NCI-H774 (cell line): ENCODE measurements at regions not wholly inside any gene's neighbourhood (a gene's known extent, or its start where the extent isn't known, plus 50 kb on each side); places are given as distances from the start of the nearest gene placed in this dataset.

Experiments used
- DNase-seq: peaks from one replicate; lab custom pipeline; 2025; lab: John Stamatoyannopoulos, UW

GRCh38 chr3:144295613-144296012 lies 324.0 kb downstream of the DIPK2A start:
- no peak for DNase-seq

GRCh38 chr3:144296808-144297207 lies 325.2 kb downstream of the DIPK2A start:
- no peak for DNase-seq

GRCh38 chr3:144301863-144302262 lies 330.2 kb downstream of the DIPK2A start:
- DNase-seq = no peak

DNA sequence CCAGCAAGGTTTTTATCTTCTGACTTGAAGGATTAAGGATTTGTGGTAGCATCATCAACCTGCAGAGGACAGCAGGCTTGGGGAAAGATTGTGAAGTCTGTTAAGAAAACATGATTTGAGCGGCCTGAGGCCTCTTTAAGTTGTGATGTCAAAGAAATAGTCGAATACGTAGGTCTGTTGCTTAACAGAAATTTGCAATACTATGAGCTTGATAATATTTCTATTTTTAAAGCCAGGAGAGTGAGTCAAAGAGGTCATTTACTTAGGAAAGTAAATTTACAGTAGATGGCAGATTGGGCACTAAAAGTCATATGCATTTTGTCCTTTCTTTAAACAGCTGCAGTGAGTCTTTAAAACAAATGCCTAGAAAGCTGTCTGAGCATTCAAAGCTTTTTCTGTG lies 336.3 kb downstream of the DIPK2A start:
- no peak for DNase-seq

GRCh38 chr3:144308396-144308795 lies 336.8 kb downstream of the DIPK2A start:
- DNase-seq = no peak

DNA sequence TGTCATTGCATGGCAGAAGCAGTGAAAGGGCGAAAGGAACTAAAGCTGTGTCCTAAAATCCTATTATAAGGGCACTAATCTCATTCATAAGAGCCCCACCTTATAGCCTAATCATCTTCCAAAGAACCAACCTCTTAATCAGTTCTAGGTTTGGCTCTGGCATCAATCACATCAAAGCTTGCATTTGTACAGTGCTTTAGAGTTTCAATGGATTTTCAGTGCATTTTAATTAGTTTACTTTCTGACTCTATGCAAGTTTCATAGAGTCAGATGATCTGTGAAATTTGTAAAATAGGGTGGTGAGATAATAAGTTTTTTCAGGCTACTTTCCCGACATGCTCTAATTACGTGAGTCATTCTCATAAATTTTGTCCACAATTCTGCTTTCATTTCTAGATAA lies 341.1 kb downstream of the DIPK2A start:
- DNase-seq = no peak

DNA sequence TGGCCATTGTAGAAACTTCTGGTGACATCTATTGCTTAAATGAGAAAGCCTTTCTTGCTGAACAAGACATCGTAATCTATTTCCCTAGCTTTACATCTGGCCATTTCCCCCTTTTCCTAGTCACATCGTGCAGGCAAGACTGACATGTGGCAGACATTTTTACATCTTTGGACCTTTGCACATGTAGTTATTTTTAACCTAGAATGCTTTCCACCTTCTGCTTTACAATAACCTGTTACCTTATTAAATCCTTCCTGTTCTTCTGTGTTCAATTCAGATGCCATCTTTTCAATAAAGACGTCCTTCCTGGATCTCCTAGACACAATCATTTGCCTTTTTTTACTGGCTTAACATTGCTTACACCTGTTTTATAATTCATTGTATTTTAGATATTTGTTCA lies 343.3 kb downstream of the DIPK2A start:
- DNase-seq = no peak

GRCh38 chr3:144317961-144318360 lies 346.3 kb downstream of the DIPK2A start:
- no peak for DNase-seq

DNA sequence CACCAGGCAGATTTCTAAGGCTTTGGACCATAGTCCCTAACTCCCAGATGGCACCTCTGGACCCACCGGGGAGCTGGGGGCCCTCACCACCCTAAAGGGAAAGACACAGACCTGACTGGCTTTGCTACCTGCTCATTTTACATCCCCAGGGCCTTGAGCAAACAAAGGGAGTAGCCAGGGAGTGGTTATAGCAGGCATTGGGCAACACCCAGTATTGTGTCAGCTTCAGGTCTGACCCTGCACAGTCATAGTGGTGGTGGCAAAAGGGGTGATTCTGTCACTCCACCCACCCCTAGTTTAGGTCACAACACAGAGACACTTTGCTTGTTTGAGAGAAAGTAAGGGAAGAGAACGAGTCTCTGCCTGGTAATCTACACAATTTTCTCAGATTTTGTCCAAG lies 352.5 kb downstream of the DIPK2A start:
- DNase-seq = no peak

GRCh38 chr3:144332868-144333267 lies 361.2 kb downstream of the DIPK2A start:
- no peak for DNase-seq

GRCh38 chr3:144341471-144341870 lies 369.8 kb downstream of the DIPK2A start:
- no peak for DNase-seq

DNA sequence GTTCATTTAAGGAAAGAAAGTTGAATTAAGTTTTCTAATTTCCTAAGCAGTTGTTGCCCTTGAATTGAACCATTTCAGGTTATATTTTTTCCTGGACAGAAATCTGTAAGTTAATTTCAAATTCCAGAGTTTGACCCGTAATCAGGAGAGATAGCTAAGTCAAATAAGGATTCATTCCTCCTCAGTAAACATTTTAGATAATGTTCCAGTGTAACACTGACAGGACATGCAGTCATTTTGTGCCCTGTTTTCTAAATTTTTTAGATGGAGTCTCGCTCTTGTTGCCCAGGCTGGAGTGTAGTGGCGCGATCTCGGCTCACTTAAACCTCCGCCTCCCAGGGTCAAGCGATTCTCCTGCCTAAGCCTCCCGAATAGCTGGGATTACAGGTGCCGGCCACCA lies 371.7 kb downstream of the DIPK2A start:
- no peak for DNase-seq

GRCh38 chr3:144343777-144344176 lies 372.2 kb downstream of the DIPK2A start:
- no peak for DNase-seq

DNA sequence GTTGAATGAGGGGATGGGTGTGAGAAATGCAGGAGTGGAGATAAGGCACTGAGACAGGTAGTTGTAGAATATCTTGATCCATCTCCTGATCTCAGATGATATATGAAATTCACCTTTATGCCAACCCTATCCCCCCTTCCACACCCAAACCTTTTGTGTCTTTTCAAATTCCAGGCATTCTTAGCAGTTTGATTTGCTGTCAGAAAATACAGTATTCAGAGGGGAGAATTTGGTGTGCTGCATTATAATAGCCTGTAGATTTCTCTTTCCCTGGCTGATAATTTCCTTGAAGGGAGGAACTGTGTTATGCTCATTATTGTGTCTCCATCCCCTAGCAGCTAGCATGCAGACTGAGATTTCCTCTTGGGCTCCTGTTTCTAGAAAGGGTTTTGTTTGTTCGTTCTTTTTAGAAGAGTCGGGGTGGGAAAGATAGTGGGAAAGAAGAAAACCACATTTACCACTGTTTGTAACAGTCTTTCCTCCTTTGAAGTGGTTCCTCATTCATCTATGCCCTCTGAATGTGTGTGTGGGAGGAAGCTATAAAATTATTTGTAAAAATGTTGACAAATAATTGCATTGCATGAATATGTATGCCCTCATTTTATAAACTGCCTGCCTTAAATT lies 373.4 kb downstream of the DIPK2A start:
- no peak for DNase-seq

DNA sequence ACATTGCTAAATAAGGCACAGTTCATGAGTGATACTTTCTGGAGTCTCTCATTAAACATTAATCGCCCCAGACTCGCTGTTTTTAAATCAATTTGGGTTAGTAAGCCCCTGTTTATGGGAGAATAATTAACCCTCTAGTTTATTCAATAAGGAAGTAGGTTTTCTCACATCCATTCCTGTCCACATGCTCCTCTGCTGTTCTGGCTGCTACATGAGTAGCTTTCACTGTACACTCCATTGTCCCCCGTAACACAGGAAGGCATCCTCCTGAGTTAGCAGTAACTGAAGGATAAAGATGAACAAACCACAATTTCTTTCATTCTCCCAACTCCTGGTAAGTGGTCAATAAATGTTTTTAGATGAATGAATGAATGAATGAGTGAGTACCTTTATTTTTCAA lies 378.5 kb downstream of the DIPK2A start:
- DNase-seq = no peak

DNA sequence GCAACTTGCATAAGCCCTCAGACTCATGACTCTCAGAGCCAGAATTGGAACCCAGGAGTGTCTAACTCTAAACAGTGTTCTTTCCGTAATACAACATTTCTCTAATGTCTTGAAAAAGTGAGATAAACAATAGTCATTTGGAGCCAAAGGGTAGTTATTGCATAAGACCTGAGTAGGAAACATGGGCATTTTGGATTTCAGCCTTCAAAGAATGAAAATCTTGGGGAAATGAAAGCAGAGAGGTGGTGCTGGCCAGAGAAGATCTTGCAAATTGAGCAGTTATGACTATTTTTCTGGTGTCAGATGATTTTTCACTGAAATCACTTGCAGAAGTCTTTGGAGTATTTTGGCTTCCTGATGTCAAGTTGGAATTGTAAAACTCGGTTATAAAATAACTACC lies 379.4 kb downstream of the DIPK2A start:
- no peak for DNase-seq

DNA sequence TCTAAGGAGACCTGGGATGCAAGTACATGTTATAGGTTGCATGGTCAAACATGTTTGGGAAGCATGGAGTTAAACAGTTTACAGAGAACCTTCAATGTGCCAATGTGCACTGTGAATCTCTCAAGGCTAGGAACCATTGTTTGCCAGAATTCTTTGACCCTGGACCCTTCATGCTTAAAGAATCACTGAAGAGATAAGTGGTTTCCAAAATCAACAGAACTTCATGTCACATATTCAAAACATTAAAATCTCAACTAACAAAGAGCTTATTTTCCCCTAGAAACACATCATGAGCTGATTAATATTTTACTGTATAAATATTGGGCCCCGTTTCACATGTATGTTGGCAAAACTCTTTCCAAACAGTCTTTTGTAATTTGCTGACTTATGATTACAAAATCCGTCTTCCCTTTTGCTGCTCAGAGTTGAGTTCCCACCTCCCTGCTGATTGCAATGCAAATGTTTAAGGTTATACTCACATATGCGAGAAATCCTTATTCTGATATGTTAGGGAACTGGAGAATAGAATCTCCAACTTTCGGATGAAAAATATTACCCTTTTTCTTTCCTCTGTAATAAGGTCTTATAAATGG lies 380.2 kb downstream of the DIPK2A start:
- DNase-seq = no peak

- DNase-seq = no peak
These were observed 386.6 kb downstream of the DIPK2A start for GRCh38 chr3:144358191-144358590.

GRCh38 chr3:144361002-144361401 lies 389.4 kb downstream of the DIPK2A start:
- no peak for DNase-seq

DNA sequence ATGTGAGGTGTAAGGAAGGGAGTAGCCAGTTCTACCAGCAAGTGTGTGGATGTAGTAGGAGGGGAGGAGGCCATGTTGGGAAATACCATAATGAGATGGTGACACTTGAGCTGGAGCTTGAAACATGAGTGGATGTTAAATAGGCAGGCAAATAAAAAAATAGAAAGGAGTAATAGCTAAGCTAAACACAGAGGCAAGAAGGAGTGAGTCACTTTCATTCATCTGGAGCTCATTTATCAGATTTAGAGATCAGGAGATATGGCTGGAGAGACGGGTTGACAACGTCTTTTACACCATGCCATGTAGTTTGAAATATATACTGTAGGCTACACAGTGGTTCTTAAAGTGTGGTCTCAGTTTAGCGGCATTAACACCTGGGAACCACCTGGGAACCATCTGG lies 390.5 kb downstream of the DIPK2A start:
- DNase-seq = no peak

DNA sequence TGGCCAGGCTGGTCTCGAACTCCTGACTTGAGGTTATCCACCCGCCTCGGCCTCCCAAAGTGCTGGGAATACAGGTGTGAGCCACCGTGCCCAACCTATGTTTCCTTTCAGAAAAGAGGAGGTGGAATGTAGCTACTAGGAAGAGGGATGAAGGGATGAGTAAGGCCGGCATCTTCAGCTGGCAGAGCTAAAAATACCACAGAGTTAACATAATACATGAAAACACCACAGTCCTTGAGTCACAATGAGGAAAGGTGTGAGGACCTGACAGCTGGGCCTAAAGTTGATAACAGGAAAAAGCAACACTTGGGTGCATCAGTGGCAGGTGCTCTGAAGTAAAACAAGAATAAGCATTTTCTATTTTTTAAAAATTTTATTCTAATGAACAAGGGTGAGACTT lies 392.2 kb downstream of the DIPK2A start:
- DNase-seq = no peak

- DNase-seq = no peak
These were observed 393.1 kb downstream of the DIPK2A start for GRCh38 chr3:144364737-144365136.

GRCh38 chr3:144369129-144369879 lies 397.7 kb downstream of the DIPK2A start:
- DNase-seq = peak; percentile 76

DNA sequence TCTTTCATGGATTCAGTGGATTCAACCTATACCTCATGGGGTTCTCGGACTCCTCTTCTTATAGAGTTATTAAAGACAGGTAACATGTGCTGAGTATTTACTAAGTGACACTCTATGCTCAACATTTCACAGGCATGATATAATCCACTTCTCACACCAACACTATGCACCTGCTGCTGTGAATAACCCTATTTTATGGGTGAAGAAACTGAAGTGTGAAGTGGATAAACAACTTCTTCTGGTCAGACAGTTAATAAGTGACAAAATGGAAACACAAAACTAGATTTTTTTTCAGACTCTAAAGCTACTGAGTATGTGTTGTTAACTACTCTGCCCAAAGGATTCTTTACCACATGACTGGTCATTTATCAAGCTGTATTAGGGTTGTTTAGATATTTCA lies 403.5 kb downstream of the DIPK2A start:
- no peak for DNase-seq
